NCI-H1694 treated with DMSO at 0.1 percent for 48 hours (cell line): ENCODE measurements at regions not wholly inside any gene's neighbourhood (a gene's known extent, or its start where the extent isn't known, plus 50 kb on each side); places are given as distances from the start of the nearest gene placed in this dataset.

Experiments
- DNase-seq: peaks from one replicate; lab custom pipeline; 2025; lab: John Stamatoyannopoulos, UW

DNA sequence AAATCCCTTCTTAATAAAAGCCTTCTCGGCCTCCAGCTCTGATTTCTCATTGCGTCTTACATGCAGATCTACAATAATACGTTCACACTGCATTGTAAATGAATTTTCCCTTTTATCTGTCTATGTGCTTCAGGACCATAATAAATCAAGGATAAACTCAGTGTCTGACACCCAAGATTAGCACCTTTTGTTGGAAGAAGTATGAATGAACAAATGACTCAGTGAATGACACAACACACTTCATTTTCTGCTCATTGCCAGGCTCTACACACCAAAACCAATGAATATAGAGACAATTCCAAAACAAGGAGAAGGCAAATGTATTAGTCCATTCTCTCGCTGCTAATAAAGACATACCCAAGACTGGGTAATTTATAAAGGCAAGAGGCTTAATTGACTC, 1224.4 kb downstream of the EFNB2 start:
- no peak for DNase-seq

DNA sequence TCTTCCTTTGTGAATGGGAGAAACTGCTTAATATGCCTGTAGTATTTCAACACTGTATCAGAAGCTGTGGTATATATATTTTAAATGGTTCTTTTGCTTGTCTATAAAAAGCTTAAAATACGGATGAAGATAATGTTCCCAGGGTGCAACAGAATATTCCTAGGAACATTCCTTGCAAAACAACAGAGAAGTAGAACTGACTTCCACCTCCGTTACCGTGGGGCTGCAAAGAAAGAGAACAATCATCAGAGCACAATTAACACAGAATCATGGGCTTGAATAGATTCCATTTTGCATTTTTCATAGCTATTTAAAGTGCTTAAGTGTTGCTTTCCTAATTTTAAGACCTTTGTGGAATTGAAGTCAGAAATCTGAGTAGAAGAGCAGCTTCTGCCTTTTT, 1227.7 kb downstream of the EFNB2 start:
- DNase-seq = no peak

DNA sequence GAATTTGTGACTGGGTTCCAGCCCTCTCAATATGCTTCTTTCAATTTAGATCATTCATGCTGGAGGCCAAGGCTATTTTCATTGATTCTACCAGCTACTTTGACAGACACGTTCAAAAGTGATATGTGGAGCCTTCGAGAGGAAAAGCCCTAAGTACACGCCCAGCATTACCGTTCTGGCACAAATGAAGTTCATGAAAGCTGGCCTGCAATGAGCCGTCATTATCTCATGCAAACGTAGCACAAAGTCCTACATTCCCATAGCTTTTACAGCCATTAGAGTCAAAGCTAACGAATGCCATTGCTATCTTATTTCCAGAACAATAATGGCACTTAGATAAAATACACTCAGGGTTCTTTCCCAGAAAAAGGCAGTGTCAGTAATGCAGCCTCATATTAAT, 1237.6 kb downstream of the EFNB2 start:
- no peak for DNase-seq

GRCh38 chr13:105291987-105292386, 1243.5 kb downstream of the EFNB2 start:
- DNase-seq = no peak

DNA sequence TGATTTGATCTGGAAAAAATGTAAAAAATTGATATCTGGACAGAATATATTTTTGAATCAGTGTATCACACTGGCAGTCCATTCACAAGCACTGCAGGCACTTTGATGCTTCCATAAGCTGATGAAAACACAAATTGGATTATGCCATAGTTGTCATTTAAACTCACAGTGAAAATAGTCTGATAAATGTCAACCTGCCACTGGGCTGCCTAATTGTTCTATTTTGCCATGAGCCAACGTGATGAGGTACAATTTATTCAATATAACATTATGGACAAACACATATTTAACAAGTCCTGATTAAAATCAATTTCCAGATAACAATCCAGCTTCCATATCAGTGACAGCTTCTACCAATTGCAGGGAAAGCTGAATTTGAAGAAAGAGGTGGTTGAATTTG, 1244.9 kb downstream of the EFNB2 start:
- no peak for DNase-seq

DNA sequence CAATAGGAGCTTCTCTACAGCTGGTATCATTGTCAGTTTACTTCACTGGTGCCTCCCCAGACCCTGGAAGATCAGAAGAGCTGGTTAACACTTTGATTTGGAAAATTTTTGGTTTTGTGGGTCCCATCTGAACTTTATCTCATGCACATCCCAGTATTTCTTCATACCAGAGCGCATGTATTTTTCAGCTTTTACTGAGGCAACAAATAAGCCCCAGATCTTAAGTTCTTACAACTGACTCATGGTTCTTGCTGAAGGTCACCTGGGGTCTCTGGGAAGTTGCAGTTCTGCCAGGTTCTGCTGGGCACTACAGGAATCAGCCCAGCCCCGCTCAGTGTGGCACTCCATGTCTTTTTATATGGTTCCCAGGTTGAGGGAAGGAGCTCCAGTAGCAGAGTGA, 1249.9 kb downstream of the EFNB2 start:
- no peak for DNase-seq

DNA sequence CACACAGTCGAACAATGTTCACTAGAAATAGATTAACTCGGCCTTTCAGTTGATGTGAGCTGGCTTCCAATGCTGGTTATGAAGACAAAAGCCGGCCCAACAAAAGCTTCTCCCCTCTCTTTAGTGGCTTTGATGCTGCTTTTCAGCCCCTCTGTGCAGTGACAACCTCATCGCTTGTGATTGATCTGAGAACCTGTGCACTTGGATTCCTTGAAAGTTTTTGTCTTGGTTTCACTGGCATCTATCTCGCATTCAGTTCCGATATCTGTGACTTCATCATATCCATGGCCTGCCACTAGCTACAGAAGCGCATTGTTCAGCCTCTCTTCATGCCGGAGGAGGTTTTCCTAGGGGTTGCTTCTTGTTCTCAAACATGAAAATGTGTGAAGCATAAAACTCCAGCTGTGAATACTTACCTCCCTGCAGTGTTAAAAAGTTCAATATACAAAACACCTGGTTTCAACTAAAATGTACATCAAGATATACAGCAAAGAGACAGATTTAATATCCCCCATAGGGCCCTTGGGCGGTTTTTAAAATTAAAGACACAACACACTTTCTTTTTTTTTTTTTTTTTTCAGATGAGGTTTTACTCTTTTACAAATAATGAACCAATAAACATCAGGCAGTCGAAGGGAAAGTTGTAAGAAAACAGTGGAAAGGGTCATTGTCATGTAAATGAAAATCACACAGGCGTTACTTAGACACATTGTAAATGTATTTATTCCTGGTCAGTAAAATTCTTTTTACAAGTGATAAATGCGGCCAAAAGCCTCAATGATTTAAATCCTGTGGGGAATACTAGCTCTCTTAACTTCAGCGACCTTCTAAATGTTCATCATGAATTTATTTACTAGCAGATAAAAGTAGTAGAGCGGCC, 1252.8 kb downstream of the EFNB2 start:
- DNase-seq = no peak

DNA sequence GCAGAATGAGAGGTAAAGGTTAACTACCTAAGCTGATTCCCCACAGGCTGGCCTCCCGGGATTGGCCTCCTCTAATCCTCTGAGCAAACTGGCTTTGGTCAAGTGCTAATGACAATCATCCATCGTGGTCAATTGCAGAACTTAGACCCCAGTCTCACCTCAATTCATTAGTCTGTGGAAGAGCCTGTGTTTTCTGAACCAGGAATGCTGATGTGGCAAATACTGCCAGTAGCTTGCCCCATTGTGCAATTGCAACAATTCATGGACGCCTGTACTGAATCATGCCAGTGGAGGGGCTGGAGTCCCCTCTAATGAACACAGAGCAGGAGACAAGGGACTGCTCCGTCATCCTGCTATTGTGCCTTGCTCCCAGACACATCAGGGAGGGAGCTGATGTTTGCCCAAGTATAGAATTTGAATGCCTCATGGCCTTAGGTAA, 1256.5 kb downstream of the EFNB2 start:
- no peak for DNase-seq

GRCh38 chr13:105276571-105276970, 1258.9 kb downstream of the EFNB2 start:
- DNase-seq = no peak

DNA sequence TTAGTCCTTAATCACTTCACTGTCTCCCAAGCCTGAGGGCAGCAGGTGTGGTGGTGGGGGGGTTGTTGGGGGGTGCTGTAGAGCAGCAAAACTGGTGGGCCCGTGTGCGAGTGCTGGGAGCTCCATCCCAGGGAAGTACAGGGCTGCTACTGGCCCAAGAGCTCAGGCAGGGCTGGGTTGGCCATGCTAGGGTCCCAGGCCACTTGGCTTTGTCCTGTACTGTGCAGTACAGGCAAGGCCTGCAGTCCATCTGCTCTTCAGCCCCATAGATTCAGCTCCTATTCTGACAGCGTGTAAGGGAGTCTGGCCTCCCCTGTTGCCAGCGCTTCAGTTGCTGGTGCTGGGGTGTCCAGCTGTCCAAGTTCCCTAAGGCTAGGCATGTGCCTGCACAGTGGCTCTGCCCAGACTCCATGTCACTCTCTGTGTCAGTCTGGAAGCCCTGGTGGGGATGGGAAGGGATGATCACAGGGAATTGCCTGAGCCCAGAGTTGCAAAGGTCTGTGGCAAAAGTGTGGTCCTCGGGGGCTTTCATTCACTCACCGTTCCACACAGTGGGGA, 1261.7 kb downstream of the EFNB2 start:
- no peak for DNase-seq

DNA sequence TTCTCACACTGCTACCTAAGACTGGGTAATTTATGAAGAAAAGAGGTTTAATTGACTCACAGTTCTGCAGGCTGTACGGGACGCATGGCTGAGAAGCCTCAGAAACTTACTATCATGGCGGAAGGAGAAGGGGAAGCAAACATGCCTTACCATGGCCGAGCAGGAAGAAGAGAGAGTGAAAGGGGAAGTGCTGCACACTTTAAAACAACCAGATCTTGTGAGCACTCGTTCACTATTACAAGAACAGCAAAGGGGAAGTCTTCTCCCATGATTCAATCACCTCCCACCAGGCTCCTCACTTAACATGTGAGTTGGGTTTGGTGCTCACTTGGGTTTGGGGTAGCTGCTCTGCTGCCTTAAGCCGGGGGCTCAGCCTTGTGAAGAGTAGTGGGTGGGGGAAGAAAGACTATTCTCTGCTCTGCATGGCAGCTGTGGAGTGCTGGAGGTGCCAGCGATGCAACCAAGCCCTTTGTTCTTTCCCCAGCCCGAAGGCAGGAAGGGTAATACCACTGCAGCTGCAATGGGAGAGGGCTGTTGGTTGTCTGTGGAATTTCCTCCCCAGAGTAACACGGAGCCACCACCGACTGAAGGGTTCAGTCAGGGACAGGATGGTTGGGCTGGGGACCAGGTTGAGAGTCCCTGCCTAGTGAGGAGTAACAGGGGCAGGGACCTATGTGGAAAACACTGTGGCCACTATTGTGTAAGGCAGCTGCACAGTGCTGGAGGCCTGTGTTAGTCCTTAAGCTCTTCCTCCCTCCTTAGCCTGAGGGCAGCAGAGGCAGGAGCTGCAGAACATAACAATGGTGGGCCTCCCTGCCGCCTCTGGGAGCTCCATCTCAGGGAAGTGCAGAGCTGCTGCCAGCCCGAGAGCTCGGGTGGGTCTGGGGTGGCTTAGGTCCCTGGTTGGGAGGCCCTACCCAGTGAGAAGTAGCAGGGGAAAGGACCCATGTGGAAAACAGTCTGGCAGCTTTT, 1262.5 kb downstream of the EFNB2 start:
- no peak for DNase-seq

GRCh38 chr13:105266615-105267014, 1268.8 kb downstream of the EFNB2 start:
- no peak for DNase-seq

GRCh38 chr13:105262579-105262978, 1272.9 kb downstream of the EFNB2 start:
- no peak for DNase-seq

GRCh38 chr13:105259426-105259825, 1276.0 kb downstream of the EFNB2 start:
- DNase-seq = no peak

DNA sequence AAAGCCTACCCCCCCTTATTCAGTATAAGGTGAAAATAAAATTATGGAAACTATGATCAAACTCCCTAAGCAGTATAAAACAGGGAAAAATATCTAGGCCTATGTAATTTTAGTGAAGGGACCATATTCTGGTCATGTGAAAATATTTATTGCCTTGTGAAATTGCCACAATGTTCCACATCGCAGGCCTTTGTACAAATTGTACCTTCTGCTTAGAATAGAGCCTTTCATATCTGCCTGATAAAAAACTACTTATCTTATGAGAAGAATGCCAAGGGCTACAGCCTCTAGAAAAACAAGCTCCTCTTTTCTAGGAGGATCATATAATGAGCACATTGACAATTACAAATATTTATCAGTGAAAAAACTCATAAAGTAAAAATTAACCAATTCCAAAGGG, 1280.0 kb downstream of the EFNB2 start:
- no peak for DNase-seq

DNA sequence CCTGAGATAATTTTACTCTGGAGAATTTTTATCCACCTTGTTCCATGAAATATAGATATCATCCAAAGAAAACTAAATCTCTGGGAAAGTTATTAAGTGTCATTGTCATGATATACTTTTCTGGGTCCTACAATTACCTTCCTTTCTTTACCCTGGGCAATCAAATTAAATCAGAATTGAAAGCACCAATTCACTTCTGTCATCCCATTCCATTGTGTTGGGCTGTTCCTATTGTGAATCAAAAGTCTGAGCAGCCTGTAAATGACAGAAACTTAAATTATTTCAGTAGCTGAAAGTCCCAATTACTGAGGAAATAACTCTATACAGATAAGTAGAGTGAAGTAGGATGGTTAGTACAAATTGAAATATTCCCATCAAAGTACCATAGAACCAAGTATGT, 1284.2 kb downstream of the EFNB2 start:
- no peak for DNase-seq

DNA sequence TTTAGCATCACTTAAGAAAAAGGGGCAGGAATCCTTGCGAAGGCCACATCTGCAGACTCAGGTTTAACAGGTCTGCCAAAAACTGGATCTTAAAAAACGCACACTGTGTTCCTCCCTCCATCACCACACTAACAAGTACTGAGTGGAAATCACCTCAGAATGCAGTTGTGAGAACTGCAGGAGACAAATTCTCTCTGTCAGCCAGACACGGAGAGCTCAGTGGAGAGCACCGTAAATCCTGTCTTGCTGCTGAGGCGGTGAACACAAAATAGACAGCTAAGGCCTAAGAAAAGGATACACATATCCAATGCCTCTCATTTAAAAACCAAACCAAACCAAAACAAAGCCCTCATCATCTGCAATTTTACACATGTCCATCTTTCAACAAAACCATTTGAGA, 1287.6 kb downstream of the EFNB2 start:
- no peak for DNase-seq

GRCh38 chr13:105240371-105240770, 1295.1 kb downstream of the EFNB2 start:
- no peak for DNase-seq

- no peak for DNase-seq
Measured at GRCh38 chr13:105232439-105232838, 1303.0 kb downstream of the EFNB2 start.

DNA sequence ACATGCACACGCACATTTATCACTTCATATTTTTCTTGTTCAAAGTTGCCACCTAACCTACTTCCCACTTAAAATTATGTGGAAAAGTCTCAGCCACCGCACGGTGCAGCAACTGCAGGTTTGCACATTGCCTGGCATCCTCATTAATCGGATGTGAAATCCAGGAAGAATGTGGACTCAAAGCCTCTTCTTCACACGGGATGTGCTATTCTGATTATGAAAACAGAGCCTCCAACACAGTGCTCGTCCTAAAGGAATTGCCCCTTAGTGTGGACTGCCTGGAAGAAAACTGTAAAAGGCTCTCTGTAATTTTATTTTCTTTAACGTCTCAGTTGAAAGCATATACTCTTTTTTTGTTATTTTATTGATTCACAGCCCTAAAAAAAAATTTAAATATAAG, 1303.5 kb downstream of the EFNB2 start:
- no peak for DNase-seq

GRCh38 chr13:105231579-105231978, 1303.9 kb downstream of the EFNB2 start:
- DNase-seq = no peak

- DNase-seq = no peak
Measured at GRCh38 chr13:105220881-105221280, 1314.6 kb downstream of the EFNB2 start.

DNA sequence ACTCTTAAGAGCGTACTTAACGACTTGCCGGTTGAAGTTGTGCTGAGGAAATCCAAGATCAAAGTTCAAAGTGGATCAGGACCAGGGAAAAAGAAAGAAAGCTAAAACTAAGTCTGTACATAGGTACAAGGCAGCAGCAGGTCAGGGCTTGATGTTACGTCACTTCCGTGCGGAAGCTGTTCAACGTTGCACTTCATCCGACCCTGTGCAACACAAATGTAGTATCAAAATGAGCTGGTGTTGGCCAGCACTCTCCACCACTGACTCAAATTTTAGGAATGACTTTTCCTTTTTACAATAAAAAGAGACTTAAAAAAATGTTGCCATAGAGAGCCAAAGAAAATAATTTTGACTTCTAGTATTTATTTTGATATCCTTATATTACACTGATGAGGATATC, 1315.4 kb downstream of the EFNB2 start:
- no peak for DNase-seq
